ENCODE measurements at regions not wholly inside any gene's neighbourhood (a gene's known extent, or its start where the extent isn't known, plus 50 kb on each side); places are given as distances from the start of the nearest gene placed in this dataset.

GRCh38 chr11:11043721-11044120 lies 185.9 kb upstream of the ZBED5 start:
- TF ChIP-seq CTCF (IDR thresholded peaks at IDR 0.05) (no peak), POLR2A (IDR thresholded peaks at IDR 0.05) (no peak)

All from vagina (tissue), 2 donors.